ENCODE measurements at regions not wholly inside any gene's neighbourhood (a gene's known extent, or its start where the extent isn't known, plus 50 kb on each side); places are given as distances from the start of the nearest gene placed in this dataset.

GRCh38 chr14:28879573-28879996 lies 113.0 kb downstream of the FOXG1 start:
- Histone ChIP-seq H3K27ac (replicated peaks) (no peak overlapping the region), H3K4me3 (replicated peaks; ENCODE audit: insufficient read depth, low read length) (no peak overlapping the region), H3K27me3 (ENCODE audit: insufficient read depth, poor library complexity, severe bottlenecking) (no peaks in the 10 kb centered on the region)
- no peak for DNase-seq (ENCODE audit: low read depth in 1 of 2, low spot score in 1 of 2)
- TF ChIP-seq POLR2AphosphoS5 (IDR thresholded peaks at IDR 0.05; ENCODE audit: low read depth) (no peak), SPI1 (IDR thresholded peaks at IDR 0.05; ENCODE audit: borderline replicate concordance, low read depth) (no peak)

- no peak for DNase-seq (ENCODE audit: low read depth in 1 of 2, low spot score in 1 of 2)
- Histone ChIP-seq H3K27ac (replicated peaks) (no peak overlapping the region), H3K4me3 (replicated peaks; ENCODE audit: insufficient read depth, low read length) (no peak overlapping the region), H3K27me3 (ENCODE audit: insufficient read depth, poor library complexity, severe bottlenecking) (no peaks in the 10 kb centered on the region)
- TF ChIP-seq SPI1 (IDR thresholded peaks at IDR 0.05; ENCODE audit: borderline replicate concordance, low read depth) (no peak), POLR2AphosphoS5 (IDR thresholded peaks at IDR 0.05; ENCODE audit: low read depth) (no peak), REST (IDR thresholded peaks at IDR 0.05; ENCODE audit: insufficient replicate concordance, low read depth) (no peak), CTCF (IDR thresholded peaks at IDR 0.05; ENCODE audit: insufficient read depth, low read length) (no peak), GABPA (IDR thresholded peaks at IDR 0.05; ENCODE audit: low read depth) (no peak)
These were observed 120.4 kb downstream of the FOXG1 start for GRCh38 chr14:28886940-28887339.

GRCh38 chr14:28895389-28895788 lies 128.8 kb downstream of the FOXG1 start:
- H3K27me3 ChIP-seq (ENCODE audit: insufficient read depth, poor library complexity, severe bottlenecking), result no peaks in the 10 kb centered on the region
- H3K4me3 ChIP-seq (replicated peaks; ENCODE audit: insufficient read depth, low read length), result no peak overlapping the region
- DNase-seq (ENCODE audit: low read depth in 1 of 2, low spot score in 1 of 2), result no peak
- H3K27ac ChIP-seq (replicated peaks), result no peak overlapping the region
- TF ChIP-seq GABPA (IDR thresholded peaks at IDR 0.05; ENCODE audit: low read depth) (no peak), CTCF (IDR thresholded peaks at IDR 0.05; ENCODE audit: insufficient read depth, low read length) (no peak), POLR2AphosphoS5 (IDR thresholded peaks at IDR 0.05; ENCODE audit: low read depth) (no peak), REST (IDR thresholded peaks at IDR 0.05; ENCODE audit: insufficient replicate concordance, low read depth) (no peak), SPI1 (IDR thresholded peaks at IDR 0.05; ENCODE audit: borderline replicate concordance, low read depth) (no peak)

- DNase-seq (ENCODE audit: low read depth in 1 of 2, low spot score in 1 of 2), result no peak
- H3K4me3 ChIP-seq (replicated peaks; ENCODE audit: insufficient read depth, low read length), result no peak overlapping the region
- H3K27me3 ChIP-seq (ENCODE audit: insufficient read depth, poor library complexity, severe bottlenecking), result no peaks in the 10 kb centered on the region
- H3K27ac ChIP-seq (replicated peaks), result no peak overlapping the region
- TF ChIP-seq POLR2AphosphoS5 (IDR thresholded peaks at IDR 0.05; ENCODE audit: low read depth), result no peak
- TF ChIP-seq CTCF (IDR thresholded peaks at IDR 0.05; ENCODE audit: insufficient read depth, low read length), result no peak
- TF ChIP-seq GABPA (IDR thresholded peaks at IDR 0.05; ENCODE audit: low read depth), result no peak
- TF ChIP-seq SPI1 (IDR thresholded peaks at IDR 0.05; ENCODE audit: borderline replicate concordance, low read depth), result no peak
- TF ChIP-seq REST (IDR thresholded peaks at IDR 0.05; ENCODE audit: insufficient replicate concordance, low read depth), result no peak
These were observed 129.8 kb downstream of the FOXG1 start for GRCh38 chr14:28896337-28896736.
